Pancreas (tissue), 10 donors: ENCODE measurements at regions not wholly inside any gene's neighbourhood (a gene's known extent, or its start where the extent isn't known, plus 50 kb on each side); places are given as distances from the start of the nearest gene placed in this dataset.

Source experiments
- ATAC-seq, 4 donors: fragments of 200-7000 bp; cut with Tn5 transposase; one replicate each; pipeline versions ENCODE4 v1.8.0 to v1.9.1; 2020; ENCODE audit warnings: mild to moderate bottlenecking in 4 of 4, moderate library complexity in 4 of 4
- DNase-seq, 6 donors: peaks; one replicate each; pipeline ENCODE4 v3.0.0-alpha.2; 2020
- FAIRE-seq: peaks from 2 replicates; lab custom pipeline; 2012; peaks lifted over from hg19 to GRCh38; lab: Jason Lieb, UNC
- H3K27ac ChIP-seq, 4 donors: fragments of 200-600 bp; sonication (generic); 1 replicate in 3 of 4; 2 replicates in 1 of 4; pipeline versions ENCODE4 v1.5.0 to v1.8.0; 2020
- H3K27me3 ChIP-seq, 4 donors: fragments of 200-600 bp; one replicate each; pipeline ENCODE4 v1.8.0; 2021
- H3K36me3 ChIP-seq, 3 donors: fragments of 200-600 bp; sonication (generic) in 1 of 3; one replicate each; pipeline versions ENCODE4 v1.5.0 to v1.8.0; 2020 to 2021
- H3K4me1 ChIP-seq, 3 donors: fragments of 200-600 bp; one replicate each; pipeline ENCODE4 v1.8.0; 2021
- H3K4me3 ChIP-seq, 4 donors: fragments of 200-600 bp; sonication (generic) in 2 of 4; one replicate each; pipeline versions ENCODE4 v1.5.0 to v1.8.0; 2020 to 2021
- H3K9me3 ChIP-seq, 4 donors: fragments of 200-600 bp; one replicate each; pipeline ENCODE4 v1.8.0; 2021
- CTCF ChIP-seq, 4 donors: fragments of 200-600 bp; sonication (generic) in 3 of 4; IDR thresholded peaks; one replicate each; pipeline versions ENCODE4 v1.5.0 to v1.8.0; 2021; ENCODE audit warnings: antibody characterized with exemption in 4 of 4
- WGBS, 2 donors: extraction: QIAGEN DNeasy Blood & Tissue Kit; methylation state at CpG; one replicate each; pipeline ENCODE4 v1.1.7; 2013; 5-methylcytosine and 5-hydroxymethylcytosine counted together
- intact Hi-C, 3 donors: fragments of 100-400 bp; cut with DNase I; formaldehyde crosslinking; loops; one replicate each; pipeline versions ENCODE4 v1.11.1 to v1.14.2; 2022
- donor health status: healthy with polysubstance abuse.
- donor health status: DM: no; HTN: no; CAD: no; lungs with moderate emphysema.
- donor health status: DM: no; HTN: no; CAD: no.
- donor health status: control.
- donor health status: control.
- donor health status: Bipolar disorder and iron deficiency.
- donor health status: DM: yes; HTN: yes; CAD: no.
- donor health status: DM: no; HTN: no; CAD: no.
- donor health status: DM: no; HTN: no; CAD: no.
- donor health status: DM: yes; HTN: yes; CAD: no.

DNA sequence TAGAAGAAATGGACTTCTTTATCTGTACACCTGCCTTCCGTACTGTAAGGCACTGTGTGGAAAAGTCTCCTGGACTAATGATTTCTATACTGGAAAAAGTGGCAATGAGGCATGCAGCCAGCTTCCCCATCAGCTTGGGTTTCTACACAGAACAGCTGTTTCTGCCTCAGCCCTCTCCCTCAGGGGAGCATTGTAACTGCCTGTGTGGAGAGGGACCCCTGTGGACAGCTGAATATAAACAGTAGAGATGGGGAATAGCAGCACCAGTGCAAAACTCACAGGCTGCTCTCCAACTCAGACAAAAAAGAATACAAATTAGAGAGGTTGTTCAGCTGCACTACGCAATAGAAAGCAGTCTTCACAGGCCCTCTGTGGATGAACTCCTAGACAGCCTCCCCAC, 451.3 kb upstream of the MBL2 start:
- intact Hi-C loops, result no loop called here
- Histone ChIP-seq H3K27me3 (no peaks in the 10 kb centered on the region), H3K36me3 (no peaks in the 10 kb centered on the region), H3K9me3 (no peaks in the 10 kb centered on the region), H3K4me3 (no peak overlapping the region), H3K27ac (no peak overlapping the region), H3K4me1 (no peaks in the 10 kb centered on the region)
- ATAC-seq (no peak), FAIRE-seq (no peak), DNase-seq (no peak)
- no peak for TF ChIP-seq CTCF (IDR thresholded peaks at IDR 0.05)
- WGBS, 2 donors, result 77 to 88% methylated on average over 2 of the region's 2 CpGs

GRCh38 chr10:53222806-53223205, 450.2 kb upstream of the MBL2 start:
- WGBS, 2 donors, result 67 to 82% methylated on average over 5 of the region's 5 CpGs

GRCh38 chr10:53209944-53210611, 437.5 kb upstream of the MBL2 start:
- no peak for FAIRE-seq
- H3K27ac ChIP-seq, result no peak overlapping the region
- 41 to 47% methylated on average over 8 of the region's 8 CpGs for WGBS, 2 donors
- H3K4me3 ChIP-seq, result no peak overlapping the region
- no peaks in the 10 kb centered on the region for H3K36me3 ChIP-seq
- H3K27me3 ChIP-seq, result no peaks in the 10 kb centered on the region
- TF ChIP-seq CTCF (IDR thresholded peaks at IDR 0.05), result no peak
- no peak for ATAC-seq
- no peaks in the 10 kb centered on the region for H3K9me3 ChIP-seq
- H3K4me1 ChIP-seq, result no peaks in the 10 kb centered on the region
- no peak for DNase-seq
- intact Hi-C loops, result no loop called here

More at GRCh38 chr10:53222806-53223205, 450.2 kb upstream of the MBL2 start:
- no peaks in the 10 kb centered on the region for H3K9me3 ChIP-seq
- H3K27me3 ChIP-seq, result peaks cover 0 to 4% (median 0%) of the 10 kb centered on the region in 4 donors
- H3K27ac ChIP-seq, result no peak overlapping the region
- no peak for TF ChIP-seq CTCF (IDR thresholded peaks at IDR 0.05)
- DNase-seq (no peak), ATAC-seq (no peak), FAIRE-seq (no peak)
- intact Hi-C loops, result no loop called here
- H3K4me1 ChIP-seq, result no peaks in the 10 kb centered on the region
- no peak overlapping the region for H3K4me3 ChIP-seq
- no peaks in the 10 kb centered on the region for H3K36me3 ChIP-seq

DNA sequence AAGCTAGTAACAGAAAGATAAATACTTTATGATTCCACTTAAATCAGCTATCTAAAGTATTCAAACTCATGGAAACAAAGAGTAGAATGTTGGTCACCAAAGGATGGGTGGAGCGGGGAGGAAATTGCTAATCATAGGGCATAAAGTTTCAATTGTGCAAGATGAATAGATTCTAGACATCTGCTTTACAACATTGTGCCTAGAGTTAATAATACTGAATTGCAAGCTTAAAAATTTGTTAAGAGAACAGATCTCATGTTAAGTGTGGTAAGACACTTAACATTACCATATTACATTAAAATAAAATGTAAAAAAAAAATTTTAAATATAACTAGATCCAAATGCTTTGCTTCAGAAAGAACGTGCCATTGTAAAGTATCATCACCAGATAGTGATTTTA, 411.1 kb upstream of the MBL2 start:
- no peaks in the 10 kb centered on the region for H3K36me3 ChIP-seq
- no peaks in the 10 kb centered on the region for H3K9me3 ChIP-seq
- H3K27ac ChIP-seq, result no peak overlapping the region
- FAIRE-seq (no peak), DNase-seq (no peak), ATAC-seq (no peak)
- no peaks in the 10 kb centered on the region for H3K27me3 ChIP-seq
- H3K4me1 ChIP-seq, result no peaks in the 10 kb centered on the region
- intact Hi-C loops, result no loop called here
- whole genome bisulfite sequencing, 2 donors, result 88 to 92% methylated on average over 2 of the region's 2 CpGs
- no peak for TF ChIP-seq CTCF (IDR thresholded peaks at IDR 0.05)
- H3K4me3 ChIP-seq, result no peak overlapping the region

DNA sequence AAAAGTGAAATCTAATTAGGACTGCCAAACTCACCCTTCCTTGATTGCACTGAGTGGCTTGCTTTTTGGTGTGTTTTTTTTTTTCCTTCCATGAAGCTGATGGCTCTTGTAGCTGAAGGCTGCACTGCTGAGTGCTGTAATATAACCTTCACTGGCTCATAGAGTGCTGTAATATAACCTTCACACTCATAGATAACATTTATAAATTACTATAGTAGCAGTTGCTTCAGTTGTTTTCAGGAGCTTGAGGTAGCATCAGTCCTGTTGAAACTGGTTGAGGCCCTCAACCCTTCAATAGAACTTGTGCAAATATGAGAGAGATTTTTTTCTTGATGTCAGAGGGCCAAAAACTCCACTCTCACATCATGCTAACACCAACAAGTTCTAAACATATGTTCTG, 404.9 kb upstream of the MBL2 start:
- intact Hi-C loops, result no loop called here
- H3K4me1 ChIP-seq, result no peaks in the 10 kb centered on the region
- no peak for FAIRE-seq
- no peak for ATAC-seq
- TF ChIP-seq CTCF (IDR thresholded peaks at IDR 0.05), result no peak
- H3K27me3 ChIP-seq, result no peaks in the 10 kb centered on the region
- no peak overlapping the region for H3K27ac ChIP-seq
- no peaks in the 10 kb centered on the region for H3K36me3 ChIP-seq
- no peak for DNase-seq
- H3K4me3 ChIP-seq, result no peak overlapping the region
- H3K9me3 ChIP-seq, result no peaks in the 10 kb centered on the region
